Suprapubic skin (tissue), 3 donors: ENCODE measurements at regions not wholly inside any gene's neighbourhood (a gene's known extent, or its start where the extent isn't known, plus 50 kb on each side); places are given as distances from the start of the nearest gene placed in this dataset.

Source experiments
- POLR2A ChIP-seq, 2 donors: fragments of 450-650 bp; IDR thresholded peaks; one replicate each; pipeline ENCODE4 v1.6.1; 2017; ENCODE audit warnings: antibody characterized with exemption in 2 of 2, mild to moderate bottlenecking in 2 of 2, moderate library complexity in 2 of 2
- TF ChIP-seq, protein P1 (sequence below), 2 donors: fragments of 200-600 bp in 1 of 2; fragments of 450-650 bp in 1 of 2; sonication (generic) in 1 of 2; IDR thresholded peaks; one replicate each; pipeline ENCODE4 v1.5.1; 2016 to 2019; ENCODE audit warnings: antibody characterized with exemption in 2 of 2, mild to moderate bottlenecking in 1 of 2, moderate library complexity in 1 of 2

DNA sequence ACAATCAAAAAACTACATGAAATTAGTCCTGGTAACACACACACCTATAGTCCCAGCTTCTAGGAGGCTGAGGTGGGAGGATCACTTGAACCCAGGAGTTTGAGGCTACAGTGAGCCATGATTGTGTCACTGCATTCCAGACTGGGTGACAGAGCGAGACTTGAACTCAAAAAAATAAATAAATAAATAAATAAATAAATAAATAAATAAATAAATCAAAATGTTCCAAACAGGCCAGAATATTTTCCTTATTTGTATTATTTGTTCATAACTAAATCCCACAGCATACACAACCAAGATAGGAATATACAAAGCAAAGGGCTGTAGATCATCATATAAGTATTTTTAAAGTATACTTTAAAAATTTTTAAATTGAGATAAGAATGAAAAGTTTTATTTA is 537.2 kb upstream of the CDH8 start:
- TF ChIP-seq POLR2A (IDR thresholded peaks at IDR 0.05): no peak
- TF ChIP-seq, protein P1, sequence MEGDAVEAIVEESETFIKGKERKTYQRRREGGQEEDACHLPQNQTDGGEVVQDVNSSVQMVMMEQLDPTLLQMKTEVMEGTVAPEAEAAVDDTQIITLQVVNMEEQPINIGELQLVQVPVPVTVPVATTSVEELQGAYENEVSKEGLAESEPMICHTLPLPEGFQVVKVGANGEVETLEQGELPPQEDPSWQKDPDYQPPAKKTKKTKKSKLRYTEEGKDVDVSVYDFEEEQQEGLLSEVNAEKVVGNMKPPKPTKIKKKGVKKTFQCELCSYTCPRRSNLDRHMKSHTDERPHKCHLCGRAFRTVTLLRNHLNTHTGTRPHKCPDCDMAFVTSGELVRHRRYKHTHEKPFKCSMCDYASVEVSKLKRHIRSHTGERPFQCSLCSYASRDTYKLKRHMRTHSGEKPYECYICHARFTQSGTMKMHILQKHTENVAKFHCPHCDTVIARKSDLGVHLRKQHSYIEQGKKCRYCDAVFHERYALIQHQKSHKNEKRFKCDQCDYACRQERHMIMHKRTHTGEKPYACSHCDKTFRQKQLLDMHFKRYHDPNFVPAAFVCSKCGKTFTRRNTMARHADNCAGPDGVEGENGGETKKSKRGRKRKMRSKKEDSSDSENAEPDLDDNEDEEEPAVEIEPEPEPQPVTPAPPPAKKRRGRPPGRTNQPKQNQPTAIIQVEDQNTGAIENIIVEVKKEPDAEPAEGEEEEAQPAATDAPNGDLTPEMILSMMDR (IDR thresholded peaks at IDR 0.05): no peak
